SK-N-MC (cell line): ENCODE measurements at regions not wholly inside any gene's neighbourhood (a gene's known extent, or its start where the extent isn't known, plus 50 kb on each side); places are given as distances from the start of the nearest gene placed in this dataset.

Source experiments
- EZH2 ChIP-seq: fragments of 200-600 bp; sonication (generic); IDR thresholded peaks from one replicate; pipeline ENCODE4 v1.6.1; 2017; ENCODE audit warnings: antibody characterized with exemption
- POLR2AphosphoS5 ChIP-seq: IDR thresholded peaks from 2 replicates; pipeline ENCODE4 v1.6.1; 2012; ENCODE audit warnings: mild to moderate bottlenecking, low read depth, low read length, borderline replicate concordance

GRCh38 chr20:5489601-5490000 lies 121.2 kb downstream of the GPCPD1 start:
- no peak for TF ChIP-seq EZH2
- no peak for TF ChIP-seq POLR2AphosphoS5
